NCI-H510A treated with DMSO at 0.1 percent for 48 hours (cell line): ENCODE measurements at regions not wholly inside any gene's neighbourhood (a gene's known extent, or its start where the extent isn't known, plus 50 kb on each side); places are given as distances from the start of the nearest gene placed in this dataset.

Experiments
- DNase-seq: peaks from one replicate; lab custom pipeline; 2025; lab: John Stamatoyannopoulos, UW

- DNase-seq = no peak
Measured at GRCh38 chr12:114302606-114303315, 103.2 kb downstream of the TBX5 start.

GRCh38 chr12:114302117-114302516, 103.8 kb downstream of the TBX5 start:
- DNase-seq = no peak

GRCh38 chr12:114294303-114294685, 111.7 kb downstream of the TBX5 start:
- no peak for DNase-seq

GRCh38 chr12:114293571-114294302, 112.2 kb downstream of the TBX5 start:
- DNase-seq = no peak

GRCh38 chr12:114293073-114293472, 112.9 kb downstream of the TBX5 start:
- DNase-seq = no peak

GRCh38 chr12:114291389-114292060, 114.4 kb downstream of the TBX5 start:
- no peak for DNase-seq

GRCh38 chr12:114287821-114288525, 118.0 kb downstream of the TBX5 start:
- no peak for DNase-seq

GRCh38 chr12:114286145-114286544, 119.8 kb downstream of the TBX5 start:
- no peak for DNase-seq

GRCh38 chr12:114285554-114285953, 120.4 kb downstream of the TBX5 start:
- DNase-seq = no peak

- no peak for DNase-seq
Measured at GRCh38 chr12:114284041-114284440, 121.9 kb downstream of the TBX5 start.

GRCh38 chr12:114275932-114276785, 129.8 kb downstream of the TBX5 start:
- DNase-seq = no peak

- no peak for DNase-seq
Measured at GRCh38 chr12:114275086-114275485, 130.9 kb downstream of the TBX5 start.

GRCh38 chr12:114274131-114274530, 131.8 kb downstream of the TBX5 start:
- DNase-seq = no peak

GRCh38 chr12:114272605-114273004, 133.3 kb downstream of the TBX5 start:
- no peak for DNase-seq

- no peak for DNase-seq
Measured at GRCh38 chr12:114272071-114272470, 133.9 kb downstream of the TBX5 start.

GRCh38 chr12:114269153-114269552, 136.8 kb downstream of the TBX5 start:
- DNase-seq = peak; percentile 94

- no peak for DNase-seq
Measured at GRCh38 chr12:114266536-114266935, 139.4 kb downstream of the TBX5 start.

- DNase-seq = no peak
Measured at GRCh38 chr12:114265036-114265435, 140.9 kb downstream of the TBX5 start.

GRCh38 chr12:114263056-114263805, 142.7 kb downstream of the TBX5 start:
- DNase-seq = peak; percentile 41

- no peak for DNase-seq
Measured at GRCh38 chr12:114257687-114258086, 148.3 kb downstream of the TBX5 start.

- no peak for DNase-seq
Measured at GRCh38 chr12:114254998-114255397, 150.9 kb downstream of the TBX5 start.
